SKM-1 treated with dmso at 0.1 percent for 144 hours (cell line): ENCODE measurements at regions not wholly inside any gene's neighbourhood (a gene's known extent, or its start where the extent isn't known, plus 50 kb on each side); places are given as distances from the start of the nearest gene placed in this dataset.

Source experiments
- DNase-seq: peaks from one replicate; lab custom pipeline; 2025; ENCODE audit not compliant: unreplicated experiment; lab: John Stamatoyannopoulos, UW

- DNase-seq, result no peak
Measured at GRCh38 chr3:87044846-87045245, 53.9 kb upstream of the VGLL3 start.

- no peak for DNase-seq
Measured at GRCh38 chr3:87044409-87044808, 53.5 kb upstream of the VGLL3 start.

GRCh38 chr3:87041191-87041590 lies 50.2 kb upstream of the VGLL3 start:
- no peak for DNase-seq
